Activated naive CD4-positive, alpha-beta T cell treated with anti-CD3 and anti-CD28 coated beads, Interleukin-2, amount 10 ng/mL, durations not matched to agents 7 days and 5 days (primary cell): ENCODE measurements at regions not wholly inside any gene's neighbourhood (a gene's known extent, or its start where the extent isn't known, plus 50 kb on each side); places are given as distances from the start of the nearest gene placed in this dataset.

Experiments used
- CTCF ChIA-PET: fragments of 350-600 bp; sonication (Branson Sonifier 250); formaldehyde crosslinking; loops from one replicate; lab custom pipeline; 2021; ENCODE audit warnings: antibody characterized with exemption; lab: Charles Lee
- DNase-seq: peaks from one replicate; pipeline ENCODE4 v3.0.0-alpha.2; 2020
- H3K27ac Mint-ChIP-seq: one replicate; pipeline ENCODE4 v1.8.0; 2021; ENCODE audit warnings: mild to moderate bottlenecking, moderate library complexity, mixed read lengths
- H3K27me3 Mint-ChIP-seq: one replicate; pipeline ENCODE4 v1.8.0; 2021; ENCODE audit warnings: mild to moderate bottlenecking, mixed read lengths
- H3K36me3 Mint-ChIP-seq: one replicate; pipeline ENCODE4 v1.8.0; 2021; ENCODE audit warnings: mixed read lengths
- H3K4me1 Mint-ChIP-seq: one replicate; pipeline ENCODE4 v1.8.0; 2021; ENCODE audit warnings: mixed read lengths
- H3K4me3 Mint-ChIP-seq: one replicate; pipeline ENCODE4 v1.8.0; 2021; ENCODE audit warnings: mild to moderate bottlenecking, moderate library complexity, mixed read lengths
- H3K9me3 Mint-ChIP-seq: one replicate; pipeline ENCODE4 v1.8.0; 2021; ENCODE audit warnings: mixed read lengths

GRCh38 chr20:40427026-40427425 lies 262.0 kb downstream of the MAFB start:
- no peaks in the 10 kb centered on the region for H3K27me3 Mint-ChIP-seq
- no peak overlapping the region for H3K4me3 Mint-ChIP-seq
- CTCF ChIA-PET = no interaction called here
- H3K9me3 Mint-ChIP-seq = no peaks in the 10 kb centered on the region
- DNase-seq = no peak
- no peaks in the 10 kb centered on the region for H3K36me3 Mint-ChIP-seq
- no peak overlapping the region for H3K27ac Mint-ChIP-seq
- H3K4me1 Mint-ChIP-seq = no peaks in the 10 kb centered on the region

DNA sequence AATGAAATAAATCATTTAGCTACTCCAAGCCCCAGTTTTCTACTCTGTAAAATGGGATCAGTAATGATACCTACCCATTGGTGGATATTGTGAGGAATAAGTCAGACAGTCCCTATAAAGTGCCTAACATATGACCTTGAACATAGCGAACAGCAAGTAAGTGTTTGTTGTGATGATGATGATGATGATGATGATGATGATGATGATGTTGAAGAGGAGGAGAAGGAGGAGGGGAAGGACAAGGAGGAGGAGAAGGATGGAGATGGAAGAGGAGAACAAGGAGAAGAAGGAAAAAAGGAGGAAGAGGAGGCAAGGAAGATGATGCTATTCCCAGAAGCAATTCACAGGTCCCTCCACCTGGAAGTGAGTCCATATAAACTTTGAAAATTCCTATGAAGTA lies 264.3 kb downstream of the MAFB start:
- Mint-ChIP-seq H3K36me3 (no peaks in the 10 kb centered on the region), H3K4me3 (no peak overlapping the region), H3K9me3 (no peaks in the 10 kb centered on the region), H3K27me3 (no peaks in the 10 kb centered on the region), H3K27ac (no peak overlapping the region), H3K4me1 (no peaks in the 10 kb centered on the region)
- CTCF ChIA-PET = no interaction called here
- DNase-seq = no peak

DNA sequence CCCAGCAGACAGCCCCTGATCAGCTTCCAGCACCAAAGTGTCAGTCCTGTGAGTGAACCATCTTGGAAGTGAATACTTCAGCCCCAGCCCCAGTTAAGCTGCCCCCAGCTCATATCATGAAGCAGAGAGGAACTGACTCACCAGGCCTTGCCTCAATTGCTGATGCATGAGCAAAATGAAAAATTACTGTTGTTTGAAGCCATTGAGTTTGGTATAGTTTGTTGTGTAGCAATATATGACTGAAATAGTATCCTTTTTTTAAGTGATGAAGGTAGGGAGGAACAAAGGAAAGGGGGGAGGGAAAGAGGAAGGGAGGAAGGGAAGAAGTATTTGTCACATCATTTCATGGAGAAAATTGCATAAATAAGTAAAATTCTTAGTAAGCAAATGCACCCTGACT lies 266.4 kb downstream of the MAFB start:
- Mint-ChIP-seq H3K9me3 (no peaks in the 10 kb centered on the region), H3K27ac (no peak overlapping the region), H3K27me3 (no peaks in the 10 kb centered on the region), H3K4me1 (no peaks in the 10 kb centered on the region), H3K36me3 (no peaks in the 10 kb centered on the region), H3K4me3 (no peak overlapping the region)
- CTCF ChIA-PET = no interaction called here
- no peak for DNase-seq

DNA sequence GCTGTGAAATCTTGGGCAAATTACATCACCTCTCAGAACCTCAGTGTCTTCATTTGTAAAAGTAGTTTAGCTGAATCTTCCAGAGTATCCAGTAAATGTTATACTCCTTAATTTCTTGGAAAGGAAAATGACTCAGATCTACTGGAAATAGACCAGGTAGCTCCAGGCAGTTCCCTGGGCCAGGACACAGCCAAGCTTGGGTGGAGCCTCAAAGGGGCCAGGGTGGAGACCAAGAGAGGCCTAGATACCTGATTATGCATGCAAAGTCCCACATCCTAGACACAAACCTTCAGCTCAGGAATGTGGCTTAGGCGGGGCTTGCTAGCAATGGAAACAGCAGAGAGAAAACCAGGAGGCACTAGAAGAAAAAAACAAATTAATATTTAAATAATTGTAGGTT lies 272.8 kb downstream of the MAFB start:
- Mint-ChIP-seq H3K27me3 (no peaks in the 10 kb centered on the region), H3K4me3 (no peak overlapping the region), H3K9me3 (no peaks in the 10 kb centered on the region), H3K4me1 (no peaks in the 10 kb centered on the region), H3K36me3 (no peaks in the 10 kb centered on the region), H3K27ac (no peak overlapping the region)
- DNase-seq = no peak
- CTCF ChIA-PET = no interaction called here

DNA sequence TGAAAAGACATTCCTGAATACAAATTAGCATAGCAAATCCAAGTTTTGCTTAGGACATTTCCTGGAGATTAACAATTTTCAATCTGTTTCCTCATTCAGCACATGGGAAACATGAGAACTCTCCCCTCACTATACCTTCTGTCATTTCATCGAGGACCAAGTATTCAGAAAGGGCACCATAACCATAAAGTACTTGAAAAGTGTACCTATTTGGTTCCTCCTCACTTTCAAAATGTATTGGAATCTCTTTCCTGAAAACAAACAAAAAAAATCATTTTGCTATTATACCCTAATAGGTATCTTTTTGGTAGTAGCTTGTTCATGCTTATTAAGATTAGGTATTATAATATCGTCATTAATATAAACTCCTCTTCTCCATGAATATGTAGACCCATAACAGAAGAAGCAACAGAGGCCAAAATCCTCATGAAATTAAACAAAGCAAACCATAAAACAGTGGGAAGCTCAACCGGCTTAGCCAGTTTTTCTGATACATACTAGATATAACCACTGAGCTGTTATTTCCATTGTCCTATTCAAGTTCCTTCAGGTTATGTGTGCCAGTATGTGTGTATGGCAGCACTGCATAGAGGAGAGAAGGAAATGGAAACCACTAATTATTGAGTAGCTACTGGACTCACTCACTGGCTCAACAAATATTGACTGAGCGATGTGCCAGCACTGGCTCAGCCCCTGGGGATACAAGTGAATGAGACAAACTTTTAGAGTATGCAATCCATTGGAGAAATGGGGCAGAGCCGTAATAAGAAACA lies 274.0 kb downstream of the MAFB start:
- no peak for DNase-seq

DNA sequence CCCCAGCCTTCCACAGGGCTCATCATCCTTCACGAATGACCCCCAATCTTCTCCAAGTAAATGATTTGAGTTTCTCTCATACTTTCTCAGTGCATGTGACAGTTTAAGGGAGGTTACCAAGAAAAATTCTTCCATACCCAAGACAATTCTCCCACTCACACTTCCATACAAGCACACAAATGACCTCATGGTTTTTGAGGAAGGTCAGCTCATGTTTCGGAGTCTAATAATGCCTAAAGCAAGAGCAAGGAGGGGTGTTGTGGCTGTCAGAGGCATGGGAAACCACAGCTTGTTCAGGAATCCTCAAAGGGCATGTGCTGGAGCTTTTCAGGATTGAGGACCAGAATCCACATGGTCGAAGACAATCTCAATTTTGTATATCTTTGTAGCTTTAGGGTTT lies 279.0 kb downstream of the MAFB start:
- Mint-ChIP-seq H3K4me1 (no peaks in the 10 kb centered on the region), H3K36me3 (no peaks in the 10 kb centered on the region), H3K4me3 (no peak overlapping the region), H3K27ac (no peak overlapping the region), H3K27me3 (no peaks in the 10 kb centered on the region), H3K9me3 (no peaks in the 10 kb centered on the region)
- no peak for DNase-seq
- CTCF ChIA-PET = no interaction called here

More for the DNA sequence above, 274.0 kb downstream of the MAFB start:
- no peaks in the 10 kb centered on the region for H3K36me3 Mint-ChIP-seq
- CTCF ChIA-PET = no interaction called here
- no peaks in the 10 kb centered on the region for H3K27me3 Mint-ChIP-seq
- H3K27ac Mint-ChIP-seq = no peak overlapping the region
- H3K4me3 Mint-ChIP-seq = no peak overlapping the region
- H3K4me1 Mint-ChIP-seq = no peaks in the 10 kb centered on the region
- H3K9me3 Mint-ChIP-seq = no peaks in the 10 kb centered on the region

DNA sequence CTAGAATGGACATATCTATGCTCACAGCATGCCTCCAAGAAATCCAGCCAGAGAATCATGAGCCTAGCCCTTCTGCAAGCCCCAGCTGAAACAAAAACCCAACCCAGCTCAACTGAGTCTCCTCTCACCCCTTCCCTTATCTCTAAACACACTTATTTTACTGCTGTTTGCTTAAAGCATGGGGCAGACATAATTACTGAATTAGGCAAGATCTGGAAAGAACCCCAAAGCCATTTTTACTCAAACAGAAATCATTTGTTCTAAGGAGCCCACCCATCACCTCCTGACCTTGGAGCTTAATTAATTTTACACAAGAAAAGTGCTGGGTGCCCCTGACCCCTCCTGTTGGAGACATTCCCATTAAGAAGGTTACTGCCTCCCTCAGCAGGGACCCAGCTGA lies 291.6 kb downstream of the MAFB start:
- Mint-ChIP-seq H3K27ac (no peak overlapping the region), H3K27me3 (no peaks in the 10 kb centered on the region), H3K4me1 (no peaks in the 10 kb centered on the region), H3K4me3 (no peak overlapping the region), H3K9me3 (no peaks in the 10 kb centered on the region), H3K36me3 (no peaks in the 10 kb centered on the region)
- DNase-seq = no peak
- CTCF ChIA-PET = no interaction called here

GRCh38 chr20:40393197-40394079 lies 295.6 kb downstream of the MAFB start:
- H3K4me1 Mint-ChIP-seq = no peaks in the 10 kb centered on the region
- H3K4me3 Mint-ChIP-seq = no peak overlapping the region
- H3K36me3 Mint-ChIP-seq = no peaks in the 10 kb centered on the region
- no peaks in the 10 kb centered on the region for H3K9me3 Mint-ChIP-seq
- CTCF ChIA-PET = no interaction called here
- no peaks in the 10 kb centered on the region for H3K27me3 Mint-ChIP-seq
- no peak for DNase-seq
- H3K27ac Mint-ChIP-seq = no peak overlapping the region

DNA sequence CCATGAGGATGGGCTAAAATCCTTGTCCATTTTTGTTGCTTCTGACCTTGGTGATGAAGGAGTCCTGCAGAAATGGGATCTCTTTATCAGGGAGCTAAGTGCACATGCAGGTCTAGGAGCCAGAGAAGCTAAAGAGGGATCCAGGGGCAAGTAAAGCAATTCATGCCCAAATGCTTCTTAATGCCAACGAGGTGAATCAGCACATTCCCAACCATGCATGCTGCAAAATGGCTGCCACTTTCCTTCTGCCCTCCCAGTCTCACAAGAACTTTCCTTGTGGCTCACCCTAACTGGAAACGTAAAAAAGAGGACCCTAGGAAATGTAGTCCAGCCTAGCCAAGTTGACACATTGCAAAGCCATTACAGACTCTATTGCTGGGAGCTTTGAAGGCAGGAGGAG lies 298.4 kb downstream of the MAFB start:
- no peak for DNase-seq
- Mint-ChIP-seq H3K4me1 (no peaks in the 10 kb centered on the region), H3K27me3 (no peaks in the 10 kb centered on the region), H3K4me3 (no peak overlapping the region), H3K9me3 (no peaks in the 10 kb centered on the region), H3K36me3 (no peaks in the 10 kb centered on the region), H3K27ac (no peak overlapping the region)
- CTCF ChIA-PET = no interaction called here

DNA sequence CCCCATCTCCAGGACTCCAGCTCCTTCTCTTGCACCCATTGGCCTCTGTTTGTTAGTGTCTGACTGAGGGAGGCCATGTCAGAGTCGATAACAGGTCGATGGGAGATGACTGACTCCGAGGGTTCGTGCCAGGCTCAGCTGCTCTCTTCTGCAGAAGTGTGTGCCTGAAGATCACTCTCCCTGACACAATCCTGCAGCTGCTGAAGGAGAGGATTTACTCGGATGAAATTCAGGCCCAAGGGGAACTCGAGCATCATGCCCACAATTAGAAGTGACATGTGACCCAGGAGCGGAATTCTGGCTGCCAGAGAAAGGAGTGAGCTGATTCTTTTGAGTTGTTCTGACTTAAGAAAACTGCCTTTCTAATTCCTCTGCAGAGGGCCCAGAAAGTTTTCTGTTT lies 318.2 kb downstream of the MAFB start:
- CTCF ChIA-PET = no interaction called here
- no peaks in the 10 kb centered on the region for H3K9me3 Mint-ChIP-seq
- no peaks in the 10 kb centered on the region for H3K4me1 Mint-ChIP-seq
- no peak for DNase-seq
- no peak overlapping the region for H3K4me3 Mint-ChIP-seq
- no peak overlapping the region for H3K27ac Mint-ChIP-seq
- H3K27me3 Mint-ChIP-seq = no peaks in the 10 kb centered on the region
- H3K36me3 Mint-ChIP-seq = no peaks in the 10 kb centered on the region

- Mint-ChIP-seq H3K4me1 (no peaks in the 10 kb centered on the region), H3K4me3 (no peak overlapping the region), H3K36me3 (no peaks in the 10 kb centered on the region), H3K27me3 (no peaks in the 10 kb centered on the region), H3K27ac (no peak overlapping the region), H3K9me3 (no peaks in the 10 kb centered on the region)
- CTCF ChIA-PET = no interaction called here
- DNase-seq = no peak
Measured at GRCh38 chr20:40368876-40369275, 320.2 kb downstream of the MAFB start.

GRCh38 chr20:40361916-40362315 lies 327.1 kb downstream of the MAFB start:
- no peak for DNase-seq
- H3K27ac Mint-ChIP-seq = no peak overlapping the region
- H3K27me3 Mint-ChIP-seq = no peaks in the 10 kb centered on the region
- H3K9me3 Mint-ChIP-seq = no peaks in the 10 kb centered on the region
- CTCF ChIA-PET = no interaction called here
- H3K4me3 Mint-ChIP-seq = no peak overlapping the region
- H3K4me1 Mint-ChIP-seq = no peaks in the 10 kb centered on the region
- no peaks in the 10 kb centered on the region for H3K36me3 Mint-ChIP-seq

DNA sequence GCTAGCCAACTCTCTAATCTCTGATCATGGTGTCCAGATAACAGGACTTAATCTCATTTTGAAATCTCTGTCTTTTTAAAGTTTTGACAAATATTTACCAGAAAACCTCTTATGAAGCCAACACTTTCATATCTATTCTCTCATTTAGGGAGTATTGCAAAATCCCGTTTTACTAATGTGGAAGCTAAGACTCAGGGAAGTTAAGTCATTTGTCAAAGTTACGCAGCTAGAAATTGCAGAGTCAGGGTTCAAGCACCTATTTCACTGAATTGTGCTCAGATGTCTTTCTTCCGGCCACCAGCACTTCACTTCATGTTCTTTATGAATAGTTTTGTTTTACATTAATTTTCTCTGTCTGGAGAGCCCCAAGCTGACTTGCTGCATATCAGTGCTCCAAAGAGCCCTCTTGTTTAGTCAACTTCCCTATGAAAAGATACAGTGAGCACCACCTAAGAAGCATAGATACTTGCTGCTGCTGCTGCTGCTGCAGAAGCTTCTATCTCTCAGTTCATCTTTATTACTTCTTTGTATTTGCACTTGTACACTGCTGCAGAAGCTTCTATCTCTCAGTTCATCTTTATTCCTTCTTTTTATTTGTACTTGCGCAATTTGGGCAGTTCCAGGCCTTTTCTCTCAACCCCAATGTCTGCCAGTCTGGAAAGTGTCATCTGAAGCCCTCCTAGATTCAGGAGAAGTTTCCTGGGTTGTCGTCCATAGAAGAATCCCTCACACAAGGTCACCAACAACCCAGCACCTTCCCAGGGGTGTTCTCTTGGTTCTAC lies 329.7 kb downstream of the MAFB start:
- CTCF ChIA-PET = no interaction called here
- no peak overlapping the region for H3K27ac Mint-ChIP-seq
- no peaks in the 10 kb centered on the region for H3K36me3 Mint-ChIP-seq
- no peaks in the 10 kb centered on the region for H3K27me3 Mint-ChIP-seq
- no peak overlapping the region for H3K4me3 Mint-ChIP-seq
- H3K9me3 Mint-ChIP-seq = no peaks in the 10 kb centered on the region
- DNase-seq = no peak
- no peaks in the 10 kb centered on the region for H3K4me1 Mint-ChIP-seq

- CTCF ChIA-PET = no interaction called here
- no peaks in the 10 kb centered on the region for H3K9me3 Mint-ChIP-seq
- H3K27me3 Mint-ChIP-seq = no peaks in the 10 kb centered on the region
- no peaks in the 10 kb centered on the region for H3K36me3 Mint-ChIP-seq
- no peak overlapping the region for H3K4me3 Mint-ChIP-seq
- no peaks in the 10 kb centered on the region for H3K4me1 Mint-ChIP-seq
- no peak overlapping the region for H3K27ac Mint-ChIP-seq
- no peak for DNase-seq
Measured at GRCh38 chr20:40354880-40355279, 334.2 kb downstream of the MAFB start.
